Stomach (tissue), 4 donors: ENCODE measurements at regions not wholly inside any gene's neighbourhood (a gene's known extent, or its start where the extent isn't known, plus 50 kb on each side); places are given as distances from the start of the nearest gene placed in this dataset.

Source experiments
- CTCF ChIP-seq, 7 experiments: fragments of 450-650 bp in 4 of 7; fragments of 200-600 bp in 3 of 7; sonication (generic) in 3 of 7; IDR thresholded peaks; one replicate each; pipeline ENCODE4 v1.5.1; 2016 to 2019; ENCODE audit warnings: antibody characterized with exemption in 7 of 7, control low read depth in 2 of 7, mild to moderate bottlenecking in 1 of 7
- POLR2A ChIP-seq, 4 donors: fragments of 450-650 bp; IDR thresholded peaks; one replicate each; pipeline ENCODE4 v1.6.1; 2016; ENCODE audit warnings: antibody characterized with exemption in 4 of 4, control low read depth in 2 of 4, mild to moderate bottlenecking in 1 of 4, moderate library complexity in 1 of 4

- TF ChIP-seq CTCF (IDR thresholded peaks at IDR 0.05) (no peak), POLR2A (IDR thresholded peaks at IDR 0.05) (no peak)
Measured at GRCh38 chr14:34243001-34243400, 219.0 kb downstream of the SPTSSA start.
